Erythroblast (primary cell): ENCODE measurements at regions not wholly inside any gene's neighbourhood (a gene's known extent, or its start where the extent isn't known, plus 50 kb on each side); places are given as distances from the start of the nearest gene placed in this dataset.

ENCODE experiments used
- GATA1 ChIP-seq: IDR thresholded peaks from 2 replicates; pipeline ENCODE4 v1.6.1; 2011; ENCODE audit warnings: low read depth, mild to moderate bottlenecking, control low read depth, low read length, moderate library complexity
- POLR2A ChIP-seq: IDR thresholded peaks from 2 replicates; pipeline ENCODE4 v1.6.1; 2011; ENCODE audit warnings: mild to moderate bottlenecking, low read length

DNA sequence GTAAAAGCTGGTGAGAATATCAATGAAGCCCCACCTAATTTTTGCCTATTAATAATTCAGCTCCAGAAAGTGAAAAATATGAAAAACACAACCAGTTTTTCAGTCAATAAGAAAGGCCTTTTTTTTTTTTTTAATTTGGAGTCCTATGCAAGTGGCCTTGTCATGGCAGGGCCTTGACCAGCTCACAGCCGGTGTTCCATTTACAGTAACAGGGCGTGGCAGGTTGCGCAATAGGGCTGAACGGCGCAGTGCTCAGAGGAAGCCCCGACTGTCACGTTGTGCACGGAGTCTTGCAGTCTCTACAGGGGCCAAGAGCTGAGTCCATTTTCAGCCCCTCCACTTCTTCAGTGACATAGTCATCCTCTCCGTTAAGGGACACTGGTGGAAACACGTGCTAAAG, 184.1 kb upstream of the FN1 start:
- TF ChIP-seq POLR2A (no peak), GATA1 (no peak)
